ENCODE measurements at regions not wholly inside any gene's neighbourhood (a gene's known extent, or its start where the extent isn't known, plus 50 kb on each side); places are given as distances from the start of the nearest gene placed in this dataset.
"Not testable (repeated sequence)": the region's sequence is repeated elsewhere in the genome, so short reads cannot be mapped to it uniquely, and the experiment has no call there.

GRCh38 chr11:13614918-13615317, 53.5 kb upstream of the FAR1 start:
- not testable (repeated sequence) for DNase-seq (ENCODE audit: low read depth)

- DNase-seq (ENCODE audit: low read depth): no peak
These were observed 59.8 kb upstream of the FAR1 start for GRCh38 chr11:13608656-13609055.

GRCh38 chr11:13606701-13607100, 61.8 kb upstream of the FAR1 start:
- DNase-seq (ENCODE audit: low read depth): no peak

- DNase-seq (ENCODE audit: low read depth): no peak
These were observed 64.8 kb upstream of the FAR1 start for GRCh38 chr11:13603661-13604060.

- DNase-seq (ENCODE audit: low read depth): no peak
These were observed 65.6 kb upstream of the FAR1 start for GRCh38 chr11:13602844-13603243.

- DNase-seq (ENCODE audit: low read depth): no peak
These were observed 71.7 kb upstream of the FAR1 start for GRCh38 chr11:13596611-13597326.

- peak; percentile 41 for DNase-seq (ENCODE audit: low read depth)
These were observed 73.3 kb upstream of the FAR1 start for GRCh38 chr11:13595166-13595565.

- DNase-seq (ENCODE audit: low read depth): no peak
These were observed 74.4 kb upstream of the FAR1 start for GRCh38 chr11:13594044-13594443.

GRCh38 chr11:13578514-13579140, 82.8 kb upstream of the PTH start:
- DNase-seq (ENCODE audit: low read depth): no peak

- no peak for DNase-seq (ENCODE audit: low read depth)
These were observed 82.1 kb upstream of the PTH start for GRCh38 chr11:13577881-13578280.

- no peak for DNase-seq (ENCODE audit: low read depth)
These were observed 81.2 kb upstream of the PTH start for GRCh38 chr11:13576995-13577394.

GRCh38 chr11:13575385-13575784, 79.6 kb upstream of the PTH start:
- DNase-seq (ENCODE audit: low read depth): not testable (repeated sequence)

- no peak for DNase-seq (ENCODE audit: low read depth)
These were observed 71.8 kb upstream of the PTH start for GRCh38 chr11:13567551-13567950.

GRCh38 chr11:13561860-13562259, 66.1 kb upstream of the PTH start:
- DNase-seq (ENCODE audit: low read depth): no peak

GRCh38 chr11:13560341-13560740, 64.5 kb upstream of the PTH start:
- DNase-seq (ENCODE audit: low read depth): not testable (repeated sequence)

- no peak for DNase-seq (ENCODE audit: low read depth)
These were observed 57.0 kb upstream of the PTH start for GRCh38 chr11:13552784-13553183.

- DNase-seq (ENCODE audit: low read depth): no peak
These were observed 56.0 kb upstream of the PTH start for GRCh38 chr11:13551834-13552233.

GRCh38 chr11:13550761-13551160, 55.0 kb upstream of the PTH start:
- DNase-seq (ENCODE audit: low read depth): no peak

- DNase-seq (ENCODE audit: low read depth): not testable (repeated sequence)
These were observed 50.3 kb upstream of the PTH start for GRCh38 chr11:13546092-13546491.

All from iris pigment epithelial cell (primary cell).